ENCODE measurements at regions not wholly inside any gene's neighbourhood (a gene's known extent, or its start where the extent isn't known, plus 50 kb on each side); places are given as distances from the start of the nearest gene placed in this dataset.
"Not testable (repeated sequence)": the region's sequence is repeated elsewhere in the genome, so short reads cannot be mapped to it uniquely, and the experiment has no call there.

GRCh38 chr4:10281996-10282395 lies 165.4 kb upstream of the WDR1 start:
- no peak for ATAC-seq
- DNase-seq (ENCODE audit: low spot score): no peak

GRCh38 chr4:10279261-10279660 lies 162.7 kb upstream of the WDR1 start:
- no peak for DNase-seq (ENCODE audit: low spot score)
- no peak for ATAC-seq

GRCh38 chr4:10278071-10278470 lies 161.5 kb upstream of the WDR1 start:
- ATAC-seq (no peak), DNase-seq (ENCODE audit: low spot score) (no peak)

DNA sequence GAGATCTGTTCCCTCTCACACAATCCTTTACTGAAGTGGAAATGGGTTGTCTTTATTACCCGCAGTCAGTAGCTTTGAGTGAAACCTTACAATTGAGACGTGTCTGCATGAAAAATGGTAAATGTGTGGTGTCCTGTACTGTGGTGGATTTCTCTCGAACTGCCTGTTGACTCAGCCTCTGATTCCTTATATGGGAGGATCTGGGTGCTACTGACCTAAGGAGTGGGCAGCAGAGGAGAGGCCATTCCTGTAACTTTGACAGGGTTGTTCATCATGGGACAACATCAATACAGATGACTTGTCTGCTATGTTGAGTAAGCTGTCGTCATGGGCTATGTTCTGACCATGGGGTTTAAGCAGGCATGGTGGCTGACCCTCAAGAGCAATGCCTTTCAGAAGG lies 159.6 kb upstream of the WDR1 start:
- DNase-seq (ENCODE audit: low spot score): no peak
- no peak for ATAC-seq

- DNase-seq (ENCODE audit: low spot score): no peak
- ATAC-seq: no peak
Measured at GRCh38 chr4:10275696-10276095, 159.1 kb upstream of the WDR1 start.

DNA sequence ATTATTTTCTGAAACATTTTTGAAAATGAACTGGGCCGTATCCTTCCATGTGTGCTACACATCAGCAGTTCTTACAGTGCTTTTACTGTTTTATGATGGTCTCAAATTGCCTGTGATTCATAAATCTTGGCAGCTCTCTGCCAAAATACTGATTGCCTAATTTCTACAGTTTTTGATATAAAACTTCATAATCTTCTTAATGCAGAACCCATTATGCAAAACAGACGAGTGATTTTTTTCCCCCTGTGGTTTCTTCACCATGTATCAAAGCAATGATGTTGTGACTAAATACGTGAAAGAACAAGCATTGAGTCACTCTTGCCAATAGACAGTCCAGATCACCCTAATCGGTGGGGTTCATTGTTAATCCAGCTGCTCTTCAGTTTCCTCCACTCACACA lies 156.4 kb upstream of the WDR1 start:
- ATAC-seq (no peak), DNase-seq (ENCODE audit: low spot score) (no peak)

GRCh38 chr4:10272511-10272910 lies 155.9 kb upstream of the WDR1 start:
- no peak for ATAC-seq
- no peak for DNase-seq (ENCODE audit: low spot score)

DNA sequence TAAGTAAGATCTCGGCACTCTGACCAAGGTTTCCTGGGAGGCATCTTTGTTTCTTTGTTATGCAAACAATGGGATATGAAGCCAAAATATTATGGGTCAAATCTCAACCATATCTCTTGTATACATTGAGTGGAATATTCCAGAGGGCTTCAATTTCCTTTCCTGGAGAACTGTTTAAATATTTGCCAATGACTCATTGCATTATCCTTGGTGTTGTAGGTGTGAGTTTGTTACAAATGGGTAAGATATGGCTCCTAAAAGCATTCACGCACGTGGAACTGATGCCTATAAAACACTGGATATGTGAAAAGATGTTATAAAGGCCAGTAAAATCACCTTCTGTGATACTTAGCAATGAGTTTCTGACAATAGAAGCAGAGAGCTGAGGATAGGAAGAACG lies 150.5 kb upstream of the WDR1 start:
- ATAC-seq (no peak), DNase-seq (ENCODE audit: low spot score) (no peak)

- ATAC-seq (no peak), DNase-seq (ENCODE audit: low spot score) (no peak)
Measured at GRCh38 chr4:10260777-10261176, 144.2 kb upstream of the WDR1 start.

DNA sequence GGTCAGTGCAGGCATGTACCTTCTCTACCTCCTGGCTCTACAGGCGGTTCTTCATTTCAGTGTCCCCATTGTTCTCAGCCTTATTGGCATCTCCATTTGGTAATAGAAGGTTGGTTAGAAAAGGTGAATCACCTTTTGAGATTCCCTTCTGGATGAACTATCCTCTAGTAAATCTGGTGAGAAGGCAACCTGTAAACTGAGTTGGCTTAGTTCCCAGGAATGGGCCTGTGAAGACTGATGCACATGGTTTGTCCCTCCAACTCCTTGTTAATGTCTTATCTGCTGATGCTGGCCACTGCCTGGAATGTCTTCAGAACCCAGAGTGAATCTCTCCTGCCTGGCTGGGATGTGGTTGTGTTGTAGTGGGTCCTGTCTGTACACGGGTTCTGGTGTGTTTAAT lies 143.4 kb upstream of the WDR1 start:
- ATAC-seq: no peak
- DNase-seq (ENCODE audit: low spot score): no peak

GRCh38 chr4:10256203-10256602 lies 139.6 kb upstream of the WDR1 start:
- DNase-seq (ENCODE audit: low spot score): no peak
- ATAC-seq: no peak

DNA sequence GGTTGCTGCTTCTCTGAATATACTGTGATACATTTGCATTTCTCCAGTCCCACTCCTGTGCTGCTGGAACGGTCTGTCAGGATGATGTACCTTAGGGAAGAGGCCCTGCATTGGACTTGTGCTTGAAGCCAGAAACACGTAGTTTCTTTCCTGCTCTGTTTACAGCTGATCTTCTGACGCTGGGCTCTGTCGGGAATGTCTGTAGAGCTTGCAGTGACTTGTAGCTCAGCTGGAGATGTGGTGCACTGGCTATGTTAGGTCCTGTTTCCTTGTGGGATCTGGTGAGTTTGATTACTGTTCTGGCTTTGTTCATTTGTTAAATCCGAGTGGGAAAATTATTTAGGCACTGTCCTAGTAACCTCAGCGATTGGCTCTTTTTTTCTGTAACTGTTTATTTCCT lies 137.2 kb upstream of the WDR1 start:
- no peak for ATAC-seq
- DNase-seq (ENCODE audit: low spot score): no peak

- ATAC-seq: no peak
- DNase-seq (ENCODE audit: low spot score): no peak
Measured at GRCh38 chr4:10245751-10246150, 129.2 kb upstream of the WDR1 start.

GRCh38 chr4:10243856-10244255 lies 127.3 kb upstream of the WDR1 start:
- DNase-seq (ENCODE audit: low spot score): no peak
- ATAC-seq: no peak

- no peak for ATAC-seq
- no peak for DNase-seq (ENCODE audit: low spot score)
Measured at GRCh38 chr4:10240691-10241090, 124.1 kb upstream of the WDR1 start.

DNA sequence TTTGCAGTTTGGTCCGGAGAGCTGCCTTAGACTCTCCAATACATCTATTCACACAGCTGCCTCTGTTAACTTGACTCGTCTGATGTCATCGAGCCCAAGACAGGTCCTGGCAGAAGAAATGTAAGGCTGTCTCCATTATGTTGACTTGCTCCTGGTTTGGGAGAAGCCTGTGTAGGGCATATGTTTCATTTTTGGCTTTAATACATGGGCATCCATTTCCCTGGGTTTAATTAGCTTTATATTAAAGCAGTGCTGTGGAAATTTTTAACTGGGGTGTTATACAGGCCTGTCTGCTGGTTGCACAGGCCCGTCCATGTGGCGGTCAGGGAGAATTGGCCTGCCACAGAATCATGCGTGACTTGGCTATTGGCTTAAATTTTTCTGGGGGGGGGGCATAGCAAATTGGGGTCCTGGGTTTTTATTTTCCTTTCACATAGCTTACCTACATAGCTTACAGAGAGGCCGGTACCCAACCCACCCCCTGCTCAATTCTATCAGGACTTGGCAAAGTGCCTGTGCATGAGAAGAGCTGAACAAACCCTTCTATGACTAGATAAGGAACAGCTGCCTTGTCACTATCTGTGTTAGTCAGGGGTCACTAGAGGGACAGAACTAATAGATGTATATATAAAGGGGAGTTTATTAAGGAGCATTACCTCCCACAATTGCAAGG lies 123.5 kb upstream of the WDR1 start:
- ATAC-seq: no peak
- DNase-seq (ENCODE audit: low spot score): no peak

GRCh38 chr4:10237131-10237530 lies 120.5 kb upstream of the WDR1 start:
- DNase-seq (ENCODE audit: low spot score): no peak
- no peak for ATAC-seq

GRCh38 chr4:10232114-10232513 lies 115.5 kb upstream of the WDR1 start:
- no peak for ATAC-seq
- no peak for DNase-seq (ENCODE audit: low spot score)

- no peak for DNase-seq (ENCODE audit: low spot score)
- ATAC-seq: no peak
Measured at GRCh38 chr4:10226756-10227155, 110.2 kb upstream of the WDR1 start.

DNA sequence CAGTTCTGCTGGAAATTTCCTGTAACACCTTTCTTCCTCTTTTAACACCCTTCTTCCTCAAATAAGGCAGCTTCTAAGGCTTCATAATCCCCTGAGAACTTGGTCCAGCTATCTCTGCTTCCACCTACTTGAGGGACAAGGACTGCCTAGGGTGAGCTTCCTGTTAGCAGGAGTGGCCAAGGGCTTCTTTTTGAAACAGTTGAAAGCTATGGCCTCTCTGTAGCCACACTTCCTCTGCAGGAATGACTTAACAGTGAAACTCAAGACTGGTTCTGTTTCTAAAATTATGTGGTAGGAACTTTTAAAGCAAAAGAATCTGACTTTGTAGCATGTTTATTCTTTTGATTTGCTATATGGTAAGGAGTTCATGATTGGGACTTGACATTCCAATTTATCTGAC lies 108.5 kb upstream of the WDR1 start:
- ATAC-seq (no peak), DNase-seq (ENCODE audit: low spot score) (no peak)

GRCh38 chr4:10223782-10224181 lies 107.2 kb upstream of the WDR1 start:
- DNase-seq (ENCODE audit: low spot score): no peak
- no peak for ATAC-seq

DNA sequence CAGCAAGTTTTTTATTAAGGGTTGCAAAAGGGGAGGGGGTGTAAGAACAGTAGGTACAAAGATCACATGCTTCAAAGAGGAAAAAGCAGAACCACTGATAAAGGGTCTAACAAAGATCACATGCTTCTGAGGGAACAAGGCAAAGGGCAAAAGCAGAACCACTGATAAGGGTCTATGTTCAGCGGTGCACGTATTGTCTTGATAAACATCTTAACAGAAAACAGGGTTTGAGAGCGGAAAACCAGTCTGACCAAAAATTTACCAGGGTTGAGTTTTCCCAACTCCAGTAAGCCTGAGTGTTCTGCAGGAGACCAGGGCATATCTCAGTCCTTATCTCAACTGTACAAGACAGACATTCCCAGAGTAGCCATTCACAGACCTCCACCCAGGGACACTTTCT lies 96.9 kb upstream of the WDR1 start:
- ATAC-seq; DNase-seq (ENCODE audit: low spot score): not testable (repeated sequence)

- no peak for ATAC-seq
- DNase-seq (ENCODE audit: low spot score): no peak
Measured at GRCh38 chr4:10212901-10213300, 96.3 kb upstream of the WDR1 start.

DNA sequence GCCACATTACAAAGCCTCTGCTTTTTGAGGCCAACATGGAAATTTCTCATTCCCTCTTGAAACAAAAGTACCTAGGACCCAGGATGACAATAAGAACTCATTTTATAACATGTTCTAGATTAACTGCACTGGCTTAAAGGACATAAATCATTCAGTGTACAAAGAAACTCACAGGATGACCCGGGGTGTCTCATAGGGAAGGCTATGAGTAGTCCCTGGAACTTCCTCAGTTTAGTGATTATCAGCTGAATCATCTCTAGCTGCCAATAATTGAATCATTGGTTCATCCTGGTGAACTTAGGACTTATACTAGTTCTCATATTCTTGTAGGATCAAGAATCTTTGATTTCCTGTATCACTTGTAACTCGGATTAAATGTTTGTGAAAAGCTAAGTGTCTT lies 95.8 kb upstream of the WDR1 start:
- ATAC-seq: no peak

More for the DNA sequence above, 95.8 kb upstream of the WDR1 start:
- DNase-seq (ENCODE audit: low spot score): no peak

Measured in left lobe of liver (tissue), 2 donors.